PC-9 (cell line): ENCODE measurements at regions not wholly inside any gene's neighbourhood (a gene's known extent, or its start where the extent isn't known, plus 50 kb on each side); places are given as distances from the start of the nearest gene placed in this dataset.
A peak's percentile ranks its signal among the peaks of the same experiment; 100 is the strongest.

Experiments
- BruUV-seq: library from RNA; stranded (reverse); fragments of 400-500 nt; replicated peaks from 2 replicates; lab custom pipeline; 2021; lab: Mats Ljungman, UMichigan
- CTCF ChIA-PET: fragments of 300-600 bp; sonication (Branson Sonifier 250); formaldehyde crosslinking; loops from one replicate; lab custom pipeline; 2022; ENCODE audit warnings: antibody characterized with exemption; lab: Charles Lee
- POLR2A ChIA-PET: fragments of 300-600 bp; sonication (Branson Sonifier 250); formaldehyde crosslinking; loops from one replicate; lab custom pipeline; 2022; ENCODE audit warnings: antibody characterized with exemption; ENCODE audit not compliant: unreplicated experiment; lab: Charles Lee
- DNase-seq, 2 experiments: peaks; one replicate each; pipeline versions ENCODE4 v3.0.0 to v3.0.0-alpha.2; 2015 to 2022; ENCODE audit warnings: mixed read lengths in 1 of 2
- H2AFZ ChIP-seq: fragments of 200-600 bp; sonication (generic); 2 replicates; pipeline ENCODE4 v1.8.1; 2017; ENCODE audit warnings: antibody characterized with exemption
- H3F3A ChIP-seq: fragments of 200-600 bp; sonication (generic); 2 replicates; pipeline ENCODE4 v1.8.1; 2017; ENCODE audit warnings: antibody characterized with exemption, mild to moderate bottlenecking, low read depth; ENCODE audit not compliant: insufficient read depth
- H3K27ac ChIP-seq: fragments of 200-600 bp; sonication (generic); 2 replicates; pipeline ENCODE4 v1.6.1; 2016; ENCODE audit warnings: mixed run types
- H3K27me3 ChIP-seq: fragments of 200-600 bp; sonication (generic); 2 replicates; pipeline ENCODE4 v1.6.1; 2016; ENCODE audit warnings: low read depth, mixed run types; ENCODE audit not compliant: insufficient read depth
- H3K36me3 ChIP-seq: fragments of 200-600 bp; sonication (generic); 2 replicates; pipeline ENCODE4 v1.6.1; 2016; ENCODE audit warnings: low read depth, mixed run types
- H3K4me1 ChIP-seq: fragments of 200-600 bp; sonication (generic); replicated peaks from 2 replicates; pipeline ENCODE4 v1.6.1; 2016; ENCODE audit warnings: mixed run types; ENCODE audit not compliant: insufficient read depth
- H3K4me2 ChIP-seq: fragments of 200-600 bp; sonication (generic); 2 replicates; pipeline ENCODE4 v1.6.1; 2017; ENCODE audit warnings: mixed run types
- H3K4me3 ChIP-seq: fragments of 200-600 bp; sonication (generic); 2 replicates; pipeline ENCODE4 v1.6.1; 2016; ENCODE audit warnings: mixed run types
- H3K79me2 ChIP-seq: fragments of 200-600 bp; sonication (generic); 2 replicates; pipeline ENCODE4 v1.6.1; 2017; ENCODE audit warnings: low read depth, mixed run types
- H3K9me2 ChIP-seq: fragments of 200-600 bp; sonication (generic); 2 replicates; pipeline ENCODE4 v1.8.1; 2017; ENCODE audit warnings: mild to moderate bottlenecking; ENCODE audit not compliant: insufficient read depth
- H3K9me3 ChIP-seq: fragments of 200-600 bp; sonication (generic); 2 replicates; pipeline ENCODE4 v1.8.1; 2016; ENCODE audit warnings: low read depth; ENCODE audit not compliant: insufficient read depth
- H4K20me1 ChIP-seq: fragments of 200-600 bp; sonication (generic); 2 replicates; pipeline ENCODE4 v1.8.1; 2017; ENCODE audit not compliant: insufficient read depth
- EZH2 ChIP-seq: fragments of 200-600 bp; sonication (generic); IDR thresholded peaks from 2 replicates; pipeline ENCODE4 v1.8.0; 2017; ENCODE audit warnings: antibody characterized with exemption, low read depth
- intact Hi-C: fragments of 100-400 bp; cut with micrococcal nuclease; formaldehyde crosslinking; loops from one replicate; pipeline ENCODE4 v1.10.0; 2022; ENCODE audit not compliant: unreplicated experiment
- TF ChIP-seq, protein P1 (sequence below): fragments of 200-600 bp; sonication (generic); conservative IDR thresholded peaks from 2 replicates; pipeline ENCODE4 v1.6.1; 2017; ENCODE audit warnings: mixed run types, antibody characterized with exemption, mild to moderate bottlenecking, moderate library complexity

DNA sequence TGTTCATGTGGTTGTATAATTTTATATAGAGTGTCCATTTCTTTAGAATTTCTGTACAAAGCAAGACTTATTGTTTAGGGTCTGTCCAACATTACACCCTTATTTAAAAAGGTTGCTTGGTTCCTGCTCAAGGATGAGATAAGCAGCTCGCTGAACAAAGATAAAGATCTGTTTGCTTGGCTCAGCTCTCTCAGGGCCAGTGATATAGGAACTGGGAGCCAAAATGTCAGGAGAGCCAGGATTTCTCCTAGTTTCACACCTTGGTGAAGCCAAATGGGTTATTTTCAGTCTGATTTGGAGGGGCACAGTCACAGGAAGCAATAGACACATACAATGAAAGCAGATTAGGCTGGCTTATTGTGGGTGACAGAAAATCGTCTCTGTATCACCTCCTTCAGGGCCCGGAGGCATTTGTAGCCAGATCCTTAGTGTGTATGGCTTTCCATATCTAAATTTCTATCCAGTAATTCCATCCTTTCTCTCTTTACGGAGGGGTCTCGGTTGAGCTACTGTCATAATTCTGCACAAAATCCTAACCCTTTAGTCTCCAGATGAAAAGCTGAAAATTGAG, 396.4 kb downstream of the TMEM232 start:
- ChIA-PET CTCF (no interaction called here), POLR2A (no interaction called here)
- H4K20me1 ChIP-seq: no peaks in the 10 kb centered on the region
- TF ChIP-seq EZH2: no peak
- TF ChIP-seq, protein P1, sequence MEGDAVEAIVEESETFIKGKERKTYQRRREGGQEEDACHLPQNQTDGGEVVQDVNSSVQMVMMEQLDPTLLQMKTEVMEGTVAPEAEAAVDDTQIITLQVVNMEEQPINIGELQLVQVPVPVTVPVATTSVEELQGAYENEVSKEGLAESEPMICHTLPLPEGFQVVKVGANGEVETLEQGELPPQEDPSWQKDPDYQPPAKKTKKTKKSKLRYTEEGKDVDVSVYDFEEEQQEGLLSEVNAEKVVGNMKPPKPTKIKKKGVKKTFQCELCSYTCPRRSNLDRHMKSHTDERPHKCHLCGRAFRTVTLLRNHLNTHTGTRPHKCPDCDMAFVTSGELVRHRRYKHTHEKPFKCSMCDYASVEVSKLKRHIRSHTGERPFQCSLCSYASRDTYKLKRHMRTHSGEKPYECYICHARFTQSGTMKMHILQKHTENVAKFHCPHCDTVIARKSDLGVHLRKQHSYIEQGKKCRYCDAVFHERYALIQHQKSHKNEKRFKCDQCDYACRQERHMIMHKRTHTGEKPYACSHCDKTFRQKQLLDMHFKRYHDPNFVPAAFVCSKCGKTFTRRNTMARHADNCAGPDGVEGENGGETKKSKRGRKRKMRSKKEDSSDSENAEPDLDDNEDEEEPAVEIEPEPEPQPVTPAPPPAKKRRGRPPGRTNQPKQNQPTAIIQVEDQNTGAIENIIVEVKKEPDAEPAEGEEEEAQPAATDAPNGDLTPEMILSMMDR: no peak
- H3K36me3 ChIP-seq: no peaks in the 10 kb centered on the region
- H3F3A ChIP-seq: no peaks in the 10 kb centered on the region
- intact Hi-C loops: no loop called here
- H3K9me2 ChIP-seq: no peaks in the 10 kb centered on the region
- no peak overlapping the region for H3K4me3 ChIP-seq
- H3K4me2 ChIP-seq: no peak overlapping the region
- no peaks in the 10 kb centered on the region for H3K9me3 ChIP-seq
- H2AFZ ChIP-seq: no peak overlapping the region
- H3K79me2 ChIP-seq: no peaks in the 10 kb centered on the region
- H3K27ac ChIP-seq: no peak overlapping the region
- H3K27me3 ChIP-seq: no peaks in the 10 kb centered on the region
- H3K4me1 ChIP-seq: no peaks in the 10 kb centered on the region
- BruUV-seq: no TSS peak
- no peak for DNase-seq

DNA sequence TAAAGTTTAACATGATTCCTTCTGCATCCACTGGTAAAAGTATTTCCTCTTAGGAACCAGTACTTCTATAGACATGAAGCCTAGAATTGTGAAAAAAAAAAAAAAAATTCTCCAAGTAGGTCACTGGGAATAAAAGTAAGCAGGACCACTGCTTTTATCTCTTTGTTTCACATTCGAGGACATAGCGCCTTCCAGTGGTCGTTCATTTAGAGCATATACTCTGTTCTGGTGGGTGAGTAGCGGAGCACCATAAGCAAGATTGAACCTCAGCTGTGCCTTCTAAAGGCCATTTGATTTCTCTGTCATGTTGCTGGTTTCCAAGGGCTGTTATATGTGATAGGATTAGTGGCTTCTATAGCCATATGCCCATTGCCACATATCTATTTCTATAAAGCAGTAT, 393.1 kb downstream of the TMEM232 start:
- H4K20me1 ChIP-seq: no peaks in the 10 kb centered on the region
- CTCF ChIA-PET: interaction anchor here (0.7 kb wide), 1 partner anchor 1252 kb away, joined by 9 read pairs; no protein-coding TSS in a partner anchor

DNA sequence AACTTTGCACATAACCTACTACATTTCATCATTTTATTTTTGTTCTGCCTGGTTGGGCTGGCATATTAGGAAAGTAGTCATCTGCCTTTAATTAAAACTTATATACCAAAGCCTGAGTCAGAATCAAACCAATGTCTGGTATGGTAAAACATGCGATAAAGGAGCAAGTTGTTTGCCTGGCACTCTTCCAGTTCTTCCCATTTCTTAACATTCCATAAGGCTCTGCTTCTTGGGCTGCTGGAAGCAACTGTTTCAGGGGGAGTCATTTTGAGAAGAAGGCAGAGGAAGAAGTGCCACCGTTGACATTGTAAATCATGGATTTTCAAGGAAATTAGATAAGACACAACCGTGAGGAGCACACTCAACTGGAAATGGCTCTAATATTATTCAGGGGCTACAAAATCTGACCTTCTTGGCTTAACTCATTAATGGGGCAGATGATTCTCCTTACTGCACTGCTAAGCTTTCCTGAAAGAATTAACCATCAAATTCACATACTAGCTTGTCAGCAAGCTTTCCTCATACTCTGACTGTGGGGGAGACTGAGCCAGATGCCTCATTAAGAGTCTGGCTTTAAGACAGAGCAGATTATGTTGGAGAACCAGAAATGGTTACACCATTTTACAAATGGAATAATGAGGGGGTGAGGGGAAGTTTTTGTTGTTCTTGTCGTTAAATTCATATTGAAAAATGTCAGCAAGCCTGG, 391.0 kb downstream of the TMEM232 start:
- no peak overlapping the region for H3K4me3 ChIP-seq
- no peak overlapping the region for H3K27ac ChIP-seq
- no peak for DNase-seq
- CTCF ChIA-PET: no interaction called here
- H3K79me2 ChIP-seq: no peaks in the 10 kb centered on the region
- no peaks in the 10 kb centered on the region for H3K9me3 ChIP-seq
- H3K36me3 ChIP-seq: no peaks in the 10 kb centered on the region
- POLR2A ChIA-PET: no interaction called here
- H3K27me3 ChIP-seq: no peaks in the 10 kb centered on the region
- H3K4me2 ChIP-seq: no peak overlapping the region
- intact Hi-C loops: no loop called here
- no peaks in the 10 kb centered on the region for H4K20me1 ChIP-seq
- TF ChIP-seq, protein P1: no peak
- TF ChIP-seq EZH2: no peak
- H3K4me1 ChIP-seq: no peaks in the 10 kb centered on the region
- H3F3A ChIP-seq: no peaks in the 10 kb centered on the region
- H3K9me2 ChIP-seq: no peaks in the 10 kb centered on the region
- no peak overlapping the region for H2AFZ ChIP-seq
- BruUV-seq: no TSS peak

More for the DNA sequence above, 393.1 kb downstream of the TMEM232 start:
- Histone ChIP-seq H3K27ac (no peak overlapping the region), H3K79me2 (no peaks in the 10 kb centered on the region), H3K4me1 (no peaks in the 10 kb centered on the region), H2AFZ (no peak overlapping the region), H3K27me3 (no peaks in the 10 kb centered on the region), H3K9me3 (no peaks in the 10 kb centered on the region), H3K36me3 (no peaks in the 10 kb centered on the region), H3K4me2 (no peak overlapping the region), H3K9me2 (no peaks in the 10 kb centered on the region), H3F3A (no peaks in the 10 kb centered on the region), H3K4me3 (no peak overlapping the region)
- POLR2A ChIA-PET: no interaction called here
- intact Hi-C loops: no loop called here
- TF ChIP-seq EZH2: no peak
- TF ChIP-seq, protein P1: no peak
- DNase-seq: peak in 1 of 2 experiments; percentile 0
- no TSS peak for BruUV-seq
